H1 (cell line): ENCODE measurements at regions not wholly inside any gene's neighbourhood (a gene's known extent, or its start where the extent isn't known, plus 50 kb on each side); places are given as distances from the start of the nearest gene placed in this dataset.

Experiments
- CTCF ChIA-PET: fragments of 300-600 bp; sonication (Branson Sonifier 250); formaldehyde crosslinking; loops from one replicate; lab custom pipeline; 2021; ENCODE audit not compliant: partially characterized antibody; lab: Charles Lee
- POLR2A ChIA-PET: fragments of 300-600 bp; sonication (Branson Sonifier 250); formaldehyde crosslinking; loops from one replicate; lab custom pipeline; 2021; ENCODE audit warnings: inconsistent platforms; ENCODE audit not compliant: partially characterized antibody; lab: Charles Lee
- DNase-seq, 2 experiments: peaks; one replicate each; pipeline versions ENCODE4 v3.0.0 to v3.0.0-alpha.2; 2010 to 2022; ENCODE audit warnings: low spot score in 2 of 2, low read depth in 1 of 2, mixed read lengths in 1 of 2
- FAIRE-seq: peaks from 2 replicates; lab custom pipeline; 2011; peaks lifted over from hg19 to GRCh38; lab: Jason Lieb, UNC
- H2AFZ ChIP-seq: 2 replicates; pipeline ENCODE4 v1.8.1; 2012; ENCODE audit warnings: low read length, inconsistent platforms
- H2AK5ac ChIP-seq: 2 replicates; pipeline ENCODE4 v1.6.1; 2013; ENCODE audit warnings: low read depth, low read length
- H2BK120ac ChIP-seq: replicated peaks from 2 replicates; pipeline ENCODE3; 2013; ENCODE audit warnings: low read depth, low read length, inconsistent platforms
- H2BK12ac ChIP-seq: 2 replicates; pipeline ENCODE4 v1.6.1; 2013; ENCODE audit warnings: low read depth, low read length
- H2BK15ac ChIP-seq: 2 replicates; pipeline ENCODE4 v1.6.1; 2013; ENCODE audit warnings: low read length
- H2BK20ac ChIP-seq: 2 replicates; pipeline ENCODE4 v1.6.1; 2013; ENCODE audit warnings: low read length
- H2BK5ac ChIP-seq: 2 replicates; pipeline ENCODE4 v1.6.1; 2013; ENCODE audit warnings: low read depth, low read length
- H3K14ac ChIP-seq: 2 replicates; pipeline ENCODE4 v1.6.1; 2013; ENCODE audit warnings: inconsistent platforms; ENCODE audit not compliant: insufficient read length
- H3K18ac ChIP-seq: 2 replicates; pipeline ENCODE4 v1.6.1; 2013; ENCODE audit warnings: low read length; ENCODE audit errors: extremely low read depth
- H3K23ac ChIP-seq: 2 replicates; pipeline ENCODE4 v1.6.1; 2013; ENCODE audit warnings: inconsistent platforms; ENCODE audit not compliant: insufficient read length
- H3K23me2 ChIP-seq: 2 replicates; pipeline ENCODE4 v1.6.1; 2013; ENCODE audit warnings: low read depth, low read length
- H3K27ac ChIP-seq: 2 replicates; pipeline ENCODE4 v1.6.1; 2011; ENCODE audit warnings: low read depth, low read length, inconsistent platforms
- H3K27me3 ChIP-seq, 4 experiments: replicated peaks in 1 of 4; 1 replicate in 1 of 4; 2 replicates in 3 of 4; pipeline versions ENCODE4 v1.6.1 to v1.8.1; 2011 to 2013; ENCODE audit warnings: low read length in 3 of 4, mild to moderate bottlenecking in 3 of 4, inconsistent platforms in 2 of 4, mixed read lengths in 2 of 4, moderate library complexity in 1 of 4; ENCODE audit not compliant: control insufficient read depth in 3 of 4, insufficient read depth in 3 of 4; ENCODE audit errors: extremely low read depth in 1 of 4
- H3K36me3 ChIP-seq, 4 experiments: 2 replicates each; pipeline versions ENCODE4 v1.6.1 to v1.8.1; 2011 to 2013; ENCODE audit warnings: mild to moderate bottlenecking in 4 of 4, low read length in 3 of 4, moderate library complexity in 2 of 4, control low read depth in 1 of 4, inconsistent platforms in 1 of 4; ENCODE audit not compliant: insufficient read depth in 4 of 4, control insufficient read depth in 2 of 4
- H3K4ac ChIP-seq: replicated peaks from 2 replicates; pipeline ENCODE3; 2013; ENCODE audit warnings: low read length, low read depth, mixed read lengths, inconsistent platforms; ENCODE audit not compliant: insufficient read length
- H3K4me1 ChIP-seq, 4 experiments: replicated peaks in 1 of 4; 1 replicate in 1 of 4; 2 replicates in 3 of 4; pipeline versions ENCODE4 v1.6.1 to v1.8.1; 2011 to 2013; ENCODE audit warnings: low read length in 3 of 4, inconsistent platforms in 2 of 4, mixed read lengths in 1 of 4; ENCODE audit not compliant: insufficient read depth in 4 of 4, control insufficient read depth in 3 of 4
- H3K4me2 ChIP-seq, 2 experiments: 2 replicates each; pipeline versions ENCODE4 v1.6.1 to v1.8.1; 2011 to 2013; ENCODE audit warnings: low read depth in 2 of 2, low read length in 2 of 2, control low read depth in 1 of 2, inconsistent platforms in 1 of 2, mild to moderate bottlenecking in 1 of 2; ENCODE audit not compliant: insufficient read depth in 1 of 2
- H3K4me3 ChIP-seq, 4 experiments: fragments of 200-600, 300-600 bp in 1 of 4; sonication (generic), shearing (Covaris generic), sonication (Bioruptor Twin) in 1 of 4; 2 replicates each; pipeline versions ENCODE4 v1.5.1 to v1.8.1; 2011 to 2016; ENCODE audit warnings: low read length in 4 of 4, low read depth in 3 of 4, control low read depth in 2 of 4, inconsistent platforms in 2 of 4, mild to moderate bottlenecking in 2 of 4, mixed read lengths in 1 of 4, moderate library complexity in 1 of 4; ENCODE audit not compliant: insufficient read depth in 2 of 4; ENCODE audit errors: extremely low read depth in 1 of 4
- H3K56ac ChIP-seq: replicated peaks from 2 replicates; pipeline ENCODE3; 2013; ENCODE audit warnings: low read depth, mild to moderate bottlenecking, mixed read lengths, low read length, inconsistent platforms; ENCODE audit not compliant: insufficient read length
- H3K79me1 ChIP-seq: 2 replicates; pipeline ENCODE4 v1.6.1; 2013; ENCODE audit warnings: low read depth, low read length, control low read depth
- H3K79me2 ChIP-seq, 2 experiments: 2 replicates each; pipeline versions ENCODE4 v1.6.1 to v1.8.1; 2012 to 2013; ENCODE audit warnings: low read length in 2 of 2, mild to moderate bottlenecking in 2 of 2, inconsistent platforms in 1 of 2; ENCODE audit not compliant: insufficient read depth in 2 of 2, control insufficient read depth in 1 of 2
- H3K9ac ChIP-seq, 4 experiments: replicated peaks in 1 of 4; 1 replicate in 1 of 4; 2 replicates in 3 of 4; pipeline versions ENCODE4 v1.6.1 to v1.8.1; 2011 to 2013; ENCODE audit warnings: low read depth in 3 of 4, low read length in 3 of 4, control low read depth in 2 of 4, mild to moderate bottlenecking in 2 of 4, moderate library complexity in 2 of 4, inconsistent platforms in 1 of 4; ENCODE audit errors: extremely low read depth in 1 of 4
- H3K9me3 ChIP-seq, 2 experiments: 2 replicates each; pipeline versions ENCODE4 v1.6.1 to v1.8.1; 2012 to 2013; ENCODE audit warnings: mild to moderate bottlenecking in 2 of 2, moderate library complexity in 2 of 2, control low read depth in 1 of 2, inconsistent platforms in 1 of 2, low read depth in 1 of 2, low read length in 1 of 2, mixed read lengths in 1 of 2; ENCODE audit not compliant: insufficient read depth in 2 of 2
- H4K20me1 ChIP-seq, 2 experiments: replicated peaks in 1 of 2; 2 replicates each; pipeline versions ENCODE3 to v1.8.1; 2011 to 2013; ENCODE audit warnings: inconsistent platforms in 2 of 2, low read length in 2 of 2, mild to moderate bottlenecking in 1 of 2; ENCODE audit not compliant: insufficient read depth in 2 of 2, control insufficient read depth in 1 of 2
- H4K5ac ChIP-seq: 2 replicates; pipeline ENCODE4 v1.6.1; 2013; ENCODE audit warnings: low read length, low read depth, mixed read lengths, inconsistent platforms; ENCODE audit not compliant: insufficient read length
- H4K8ac ChIP-seq: 2 replicates; pipeline ENCODE4 v1.8.0; 2013; ENCODE audit warnings: mild to moderate bottlenecking, moderate library complexity, low read length, inconsistent platforms; ENCODE audit not compliant: insufficient read depth; ENCODE audit errors: extremely low read depth
- H4K91ac ChIP-seq: replicated peaks from 2 replicates; pipeline ENCODE3; 2013; ENCODE audit warnings: low read length, mixed read lengths, inconsistent platforms; ENCODE audit not compliant: insufficient read length
- ATF2 ChIP-seq: IDR thresholded peaks from 2 replicates; pipeline ENCODE4 v1.6.1; 2012; ENCODE audit warnings: low read length, inconsistent platforms
- BACH1 ChIP-seq: IDR thresholded peaks from 2 replicates; pipeline ENCODE4 v1.6.1; 2012; ENCODE audit warnings: low read length, improper control_type of control experiment
- CHD2 ChIP-seq: IDR thresholded peaks from 2 replicates; pipeline ENCODE4 v1.6.1; 2012; ENCODE audit warnings: low read length, improper control_type of control experiment
- CREB1 ChIP-seq: IDR thresholded peaks from 2 replicates; pipeline ENCODE4 v1.6.1; 2012; ENCODE audit warnings: inconsistent platforms
- E2F6 ChIP-seq: IDR thresholded peaks from 2 replicates; pipeline ENCODE4 v1.6.1; 2012; ENCODE audit warnings: inconsistent platforms
- GABPA ChIP-seq: IDR thresholded peaks from 2 replicates; pipeline ENCODE4 v1.6.1; 2011; ENCODE audit warnings: mild to moderate bottlenecking, low read length, moderate library complexity, borderline replicate concordance; ENCODE audit not compliant: insufficient read depth
- KDM1A ChIP-seq: fragments of 200-600, 300-600 bp; sonication (generic); IDR thresholded peaks from 2 replicates; pipeline ENCODE4 v1.7.1; 2016; ENCODE audit warnings: mild to moderate bottlenecking, low read length, borderline replicate concordance
- KDM5A ChIP-seq: fragments of 200-600 bp; IDR thresholded peaks from 2 replicates; pipeline ENCODE4 v1.7.1; 2012; ENCODE audit warnings: mild to moderate bottlenecking, low read length, inconsistent platforms, mixed read lengths
- SIN3A ChIP-seq, 2 experiments: IDR thresholded peaks in 1 of 2; conservative IDR thresholded peaks in 1 of 2; 2 replicates each; pipeline ENCODE4 v1.6.1; 2011 to 2012; ENCODE audit warnings: low read length in 2 of 2, improper control_type of control experiment in 1 of 2, low read depth in 1 of 2, mild to moderate bottlenecking in 1 of 2
- SIRT6 ChIP-seq: IDR thresholded peaks from one replicate; pipeline ENCODE4 v1.7.1; 2012; ENCODE audit warnings: low read length, inconsistent platforms
- SP1 ChIP-seq: IDR thresholded peaks from 2 replicates; pipeline ENCODE4 v1.6.1; 2011; ENCODE audit warnings: low read depth, low read length
- TAF1 ChIP-seq: IDR thresholded peaks from 2 replicates; pipeline ENCODE4 v1.6.1; 2011; ENCODE audit warnings: mild to moderate bottlenecking, low read depth, low read length
- TAF7 ChIP-seq: optimal IDR thresholded peaks from 2 replicates; pipeline ENCODE3; 2011; ENCODE audit warnings: low read depth, mild to moderate bottlenecking, inconsistent platforms, low read length, moderate library complexity, borderline replicate concordance
- YY1 ChIP-seq: IDR thresholded peaks from 2 replicates; pipeline ENCODE4 v1.6.1; 2011; ENCODE audit warnings: low read depth, mild to moderate bottlenecking, low read length

GRCh38 chr11:28899706-28900105 is 791.5 kb downstream of the METTL15 start:
- H3K4me2 ChIP-seq, result no peak overlapping the region
- no peaks in the 10 kb centered on the region for H3K79me1 ChIP-seq
- H4K8ac ChIP-seq, result no peak overlapping the region
- H2BK5ac ChIP-seq, result no peak overlapping the region
- no peaks in the 10 kb centered on the region for H3K4me1 ChIP-seq
- H2AFZ ChIP-seq, result no peak overlapping the region
- H3K27ac ChIP-seq, result no peak overlapping the region
- ChIA-PET CTCF (interaction anchor here (0.9 to 1.0 kb wide), 2 partner anchors 12 to 161 kb away, joined by 3 read pairs; no protein-coding TSS in a partner anchor), POLR2A (no interaction called here)
- H3K14ac ChIP-seq, result no peak overlapping the region
- no peak for DNase-seq
- H4K20me1 ChIP-seq, result no peaks in the 10 kb centered on the region
- H2AK5ac ChIP-seq, result no peak overlapping the region
- no peak overlapping the region for H4K91ac ChIP-seq
- H2BK20ac ChIP-seq, result no peak overlapping the region
- H3K4ac ChIP-seq, result no peak overlapping the region
- FAIRE-seq, result no peak
- H3K4me3 ChIP-seq, result no peak overlapping the region
- H3K9me3 ChIP-seq, result no peaks in the 10 kb centered on the region
- no peaks in the 10 kb centered on the region for H3K79me2 ChIP-seq
- H2BK15ac ChIP-seq, result no peak overlapping the region
- H2BK12ac ChIP-seq, result no peak overlapping the region
- no peak overlapping the region for H3K56ac ChIP-seq
- H3K9ac ChIP-seq, result no peak overlapping the region
- H3K23ac ChIP-seq, result no peak overlapping the region
- H3K27me3 ChIP-seq, result no peaks in the 10 kb centered on the region
- no peaks in the 10 kb centered on the region for H3K36me3 ChIP-seq
- H2BK120ac ChIP-seq, result no peak overlapping the region
- no peaks in the 10 kb centered on the region for H3K23me2 ChIP-seq
- no peak overlapping the region for H3K18ac ChIP-seq
- no peak overlapping the region for H4K5ac ChIP-seq
- TF ChIP-seq KDM1A (no peak), TAF1 (no peak), SIRT6 (no peak), CHD2 (no peak), ATF2 (no peak), SP1 (no peak), GABPA (no peak), KDM5A (no peak), TAF7 (no peak), CREB1 (no peak), YY1 (no peak), E2F6 (no peak), SIN3A (conservative IDR thresholded peaks at IDR 0.05 in 1 of 2, IDR thresholded peaks at IDR 0.05 in 1 of 2; ENCODE audit: low read depth in 1 of 2, low read length in 2 of 2) (no peak), BACH1 (no peak)
